Endodermal cell (in vitro differentiated cells): ENCODE measurements at regions not wholly inside any gene's neighbourhood (a gene's known extent, or its start where the extent isn't known, plus 50 kb on each side); places are given as distances from the start of the nearest gene placed in this dataset.
A peak's percentile ranks its signal among the peaks of the same experiment; 100 is the strongest.

Experiments
- DNase-seq: peaks from one replicate; pipeline ENCODE4 v3.0.0-alpha.2; 2017
- H3K27ac ChIP-seq: 2 replicates; pipeline ENCODE4 v1.5.1; 2013; ENCODE audit warnings: mild to moderate bottlenecking, low read depth, low read length, moderate library complexity
- H3K27me3 ChIP-seq: 2 replicates; pipeline ENCODE4 v1.6.1; 2013; ENCODE audit warnings: mild to moderate bottlenecking, low read length, moderate library complexity; ENCODE audit not compliant: insufficient read depth, control insufficient read depth, poor library complexity, severe bottlenecking
- H3K36me3 ChIP-seq: 2 replicates; pipeline ENCODE4 v1.7.0; 2013; ENCODE audit warnings: mild to moderate bottlenecking, low read length, moderate library complexity; ENCODE audit not compliant: control insufficient read depth, insufficient read depth
- H3K4me1 ChIP-seq: one replicate; pipeline ENCODE4 v1.7.0; 2013; ENCODE audit warnings: low read length; ENCODE audit not compliant: control insufficient read depth, insufficient read depth
- H3K4me3 ChIP-seq: 2 replicates; pipeline ENCODE4 v1.5.1; 2013; ENCODE audit warnings: mild to moderate bottlenecking, low read length, moderate library complexity
- H3K9ac ChIP-seq: 2 replicates; pipeline ENCODE4 v1.6.1; 2013; ENCODE audit warnings: mild to moderate bottlenecking, low read length, moderate library complexity; ENCODE audit not compliant: poor library complexity, severe bottlenecking; ENCODE audit errors: extremely low read depth
- H3K9me3 ChIP-seq: 2 replicates; pipeline ENCODE4 v1.6.1; 2013; ENCODE audit warnings: mild to moderate bottlenecking, low read length, moderate library complexity; ENCODE audit not compliant: control insufficient read depth
- H3K27ac Mint-ChIP-seq: 2 replicates; pipeline ENCODE4 v1.8.0; 2020; ENCODE audit warnings: mixed read lengths
- H3K27me3 Mint-ChIP-seq: 2 replicates; pipeline ENCODE4 v1.8.0; 2021; ENCODE audit warnings: mild to moderate bottlenecking, mixed read lengths; ENCODE audit not compliant: insufficient read depth
- H3K36me3 Mint-ChIP-seq: 2 replicates; pipeline ENCODE4 v1.8.0; 2020; ENCODE audit warnings: low read depth, mixed read lengths
- H3K4me1 Mint-ChIP-seq: 2 replicates; pipeline ENCODE4 v1.8.0; 2020; ENCODE audit warnings: mixed read lengths
- H3K4me3 Mint-ChIP-seq: 2 replicates; pipeline ENCODE4 v1.8.0; 2020; ENCODE audit warnings: mild to moderate bottlenecking, moderate library complexity, mixed read lengths
- H3K9me3 Mint-ChIP-seq: 2 replicates; pipeline ENCODE4 v1.8.0; 2020; ENCODE audit warnings: mild to moderate bottlenecking, mixed read lengths
- CTCF ChIP-seq: fragments of 200-600 bp; sonication (generic); conservative IDR thresholded peaks from 2 replicates; pipeline ENCODE4 v1.5.0; 2021; ENCODE audit warnings: antibody characterized with exemption, mild to moderate bottlenecking
- WGBS, 2 experiments: methylation state at CpG; one replicate each; pipeline versions ENCODE4 v1.1.5 to v1.1.7; 2013; ENCODE audit warnings: missing lambda C conversion rate in 2 of 2, mixed read lengths in 1 of 2; ENCODE audit not compliant: insufficient coverage in 1 of 2, insufficient read length in 1 of 2; 5-methylcytosine and 5-hydroxymethylcytosine counted together

- Histone ChIP-seq H3K36me3 (no peaks in the 10 kb centered on the region), H3K27ac (no peak overlapping the region), H3K9ac (no peak overlapping the region), H3K27me3 (no peaks in the 10 kb centered on the region), H3K9me3 (no peaks in the 10 kb centered on the region), H3K4me1 (peaks cover 7% of the 10 kb centered on the region), H3K4me3 (no peak overlapping the region)
- WGBS, 2 experiments, result 83 to 95% methylated on average over 1 to 2 of the region's 2 CpGs
- Mint-ChIP-seq H3K9me3 (no peaks in the 10 kb centered on the region), H3K36me3 (no peaks in the 10 kb centered on the region), H3K27ac (no peak overlapping the region), H3K4me1 (peaks cover 23% of the 10 kb centered on the region), H3K4me3 (no peak overlapping the region), H3K27me3 (peaks cover 9% of the 10 kb centered on the region)
- no peak for DNase-seq
- TF ChIP-seq CTCF, result no peak
Measured at GRCh38 chr4:53925050-53925605, 139.3 kb downstream of the CHIC2 start.

- H3K4me1 Mint-ChIP-seq, result peaks cover 29% of the 10 kb centered on the region
- no peak overlapping the region for H3K9ac ChIP-seq
- 67 to 71% methylated on average over 7 of the region's 7 CpGs for WGBS, 2 experiments
Measured at GRCh38 chr4:53924333-53925049, 139.9 kb downstream of the CHIC2 start.

GRCh38 chr4:53923921-53924320, 140.5 kb downstream of the CHIC2 start:
- H3K9me3 Mint-ChIP-seq, result no peaks in the 10 kb centered on the region
- H3K4me1 Mint-ChIP-seq, result peaks cover 31% of the 10 kb centered on the region
- H3K27ac ChIP-seq, result no peak overlapping the region
- no peaks in the 10 kb centered on the region for H3K36me3 Mint-ChIP-seq
- WGBS, 2 experiments, result 76% methylated on average over 5 of the region's 5 CpGs; no CpG with 5 or more reads in 1 of the 2 experiments
- no peak overlapping the region for H3K9ac ChIP-seq
- no peaks in the 10 kb centered on the region for H3K27me3 ChIP-seq
- no peak overlapping the region for H3K4me3 ChIP-seq
- H3K27me3 Mint-ChIP-seq, result peaks cover 9% of the 10 kb centered on the region
- H3K4me3 Mint-ChIP-seq, result no peak overlapping the region
- no peaks in the 10 kb centered on the region for H3K36me3 ChIP-seq
- H3K4me1 ChIP-seq, result peaks cover 7% of the 10 kb centered on the region
- no peak overlapping the region for H3K27ac Mint-ChIP-seq
- TF ChIP-seq CTCF, result no peak
- H3K9me3 ChIP-seq, result no peaks in the 10 kb centered on the region
- DNase-seq, result peak; percentile 53

More at GRCh38 chr4:53924333-53925049, 139.9 kb downstream of the CHIC2 start:
- no peak overlapping the region for H3K27ac Mint-ChIP-seq
- peak; percentile 50 for DNase-seq
- H3K27me3 Mint-ChIP-seq, result peaks cover 9% of the 10 kb centered on the region
- no peak overlapping the region for H3K27ac ChIP-seq
- H3K4me3 ChIP-seq, result no peak overlapping the region
- no peaks in the 10 kb centered on the region for H3K27me3 ChIP-seq
- H3K36me3 ChIP-seq, result no peaks in the 10 kb centered on the region
- no peaks in the 10 kb centered on the region for H3K9me3 Mint-ChIP-seq
- no peak for TF ChIP-seq CTCF
- no peaks in the 10 kb centered on the region for H3K36me3 Mint-ChIP-seq
- H3K9me3 ChIP-seq, result no peaks in the 10 kb centered on the region
- peaks cover 7% of the 10 kb centered on the region for H3K4me1 ChIP-seq
- H3K4me3 Mint-ChIP-seq, result no peak overlapping the region
